ENCODE measurements at regions not wholly inside any gene's neighbourhood (a gene's known extent, or its start where the extent isn't known, plus 50 kb on each side); places are given as distances from the start of the nearest gene placed in this dataset.

DNA sequence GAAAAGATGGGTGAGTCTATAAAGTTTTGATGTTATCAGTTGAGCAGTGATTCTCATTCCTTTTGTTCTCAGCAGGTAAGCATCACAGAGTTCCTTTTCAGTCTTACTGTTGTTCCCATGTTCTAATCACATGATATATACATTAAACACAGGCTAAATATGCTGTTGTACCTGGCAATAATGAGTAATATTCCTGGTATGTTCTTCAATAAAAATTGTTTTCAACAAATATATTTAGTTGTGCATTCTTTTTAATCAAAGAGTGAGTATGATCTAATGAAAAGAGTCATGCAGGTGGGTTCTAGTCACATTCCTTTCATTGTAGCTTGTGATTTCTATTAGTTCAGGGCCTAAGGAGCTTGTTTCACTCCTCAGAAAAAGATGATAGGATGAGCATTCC, 288.3 kb upstream of the NETO1 start:
- no peak for TF ChIP-seq CTCF (IDR thresholded peaks at IDR 0.05; ENCODE audit: low read depth, low read length)
- no peak overlapping the region for H3K4me3 ChIP-seq (ENCODE audit: low read depth, low read length)

- no peak for TF ChIP-seq CTCF (IDR thresholded peaks at IDR 0.05; ENCODE audit: low read depth, low read length)
- no peak overlapping the region for H3K4me3 ChIP-seq (ENCODE audit: low read depth, low read length)
Measured at GRCh38 chr18:73153271-73153670, 285.5 kb upstream of the NETO1 start.

- no peak for TF ChIP-seq CTCF (IDR thresholded peaks at IDR 0.05; ENCODE audit: low read depth, low read length)
- no peak overlapping the region for H3K4me3 ChIP-seq (ENCODE audit: low read depth, low read length)
Measured at GRCh38 chr18:73151086-73151485, 283.3 kb upstream of the NETO1 start.

GRCh38 chr18:73150199-73150598, 282.4 kb upstream of the NETO1 start:
- TF ChIP-seq CTCF (IDR thresholded peaks at IDR 0.05; ENCODE audit: low read depth, low read length) = no peak
- H3K4me3 ChIP-seq (ENCODE audit: low read depth, low read length) = no peak overlapping the region

DNA sequence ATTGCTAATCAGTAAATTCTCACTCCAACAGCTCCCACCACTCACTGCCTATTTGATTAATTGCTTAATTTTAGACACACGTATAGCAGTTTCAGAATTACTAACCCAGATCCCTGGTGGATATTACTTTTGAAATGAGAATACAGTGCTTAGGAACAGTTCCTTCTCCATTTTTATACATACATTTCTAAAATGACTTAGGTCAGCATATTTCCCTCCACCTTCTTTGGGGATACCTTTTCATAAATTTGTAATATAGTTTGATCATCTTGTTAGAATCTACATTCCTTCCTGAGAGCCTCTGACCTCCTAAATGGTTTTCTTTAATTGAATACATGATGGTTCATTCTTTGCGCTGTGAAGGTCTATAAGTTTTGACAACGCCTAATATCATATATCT, 279.8 kb upstream of the NETO1 start:
- TF ChIP-seq CTCF (IDR thresholded peaks at IDR 0.05; ENCODE audit: low read depth, low read length) = no peak

GRCh38 chr18:73144030-73144429, 276.2 kb upstream of the NETO1 start:
- no peak for TF ChIP-seq CTCF (IDR thresholded peaks at IDR 0.05; ENCODE audit: low read depth, low read length)
- no peak overlapping the region for H3K4me3 ChIP-seq (ENCODE audit: low read depth, low read length)

More for the DNA sequence above, 279.8 kb upstream of the NETO1 start:
- H3K4me3 ChIP-seq (ENCODE audit: low read depth, low read length) = no peak overlapping the region

DNA sequence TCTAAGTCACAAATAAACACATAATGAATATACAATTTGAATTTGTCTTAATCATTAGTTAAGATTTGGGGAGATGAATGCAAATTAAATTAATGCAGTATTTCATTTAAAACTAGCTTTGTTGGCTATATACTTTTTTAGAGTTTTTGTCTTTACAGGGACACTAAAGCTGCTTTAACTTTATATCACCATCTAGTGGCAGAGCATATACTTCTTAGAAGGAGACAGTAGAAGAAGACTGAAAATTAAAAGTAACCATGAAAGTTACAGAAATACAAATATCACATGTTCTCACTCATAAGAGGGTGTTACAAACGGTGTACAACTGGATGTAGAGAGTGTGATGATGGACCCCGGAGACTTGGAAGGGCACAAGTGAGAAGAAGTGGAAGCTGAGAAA, 268.3 kb upstream of the NETO1 start:
- peak; percentile 50; the same call in 1 of the 2 replicates for TF ChIP-seq CTCF (IDR thresholded peaks at IDR 0.05; ENCODE audit: low read depth, low read length)
- H3K4me3 ChIP-seq (ENCODE audit: low read depth, low read length) = no peak overlapping the region

Measured in WI38 (cell line).